Thyroid gland (tissue), 4 donors: ENCODE measurements at regions not wholly inside any gene's neighbourhood (a gene's known extent, or its start where the extent isn't known, plus 50 kb on each side); places are given as distances from the start of the nearest gene placed in this dataset.

Experiments used
- POLR2A ChIP-seq, 2 donors: fragments of 450-650 bp; IDR thresholded peaks; one replicate each; pipeline ENCODE4 v1.6.1; 2017; ENCODE audit warnings: antibody characterized with exemption in 2 of 2, mild to moderate bottlenecking in 2 of 2, moderate library complexity in 1 of 2
- TF ChIP-seq, protein P1 (sequence below), 6 experiments: fragments of 200-600 bp in 3 of 6; fragments of 450-650 bp in 3 of 6; sonication (generic) in 3 of 6; IDR thresholded peaks; one replicate each; pipeline ENCODE4 v1.5.1; 2016 to 2019; ENCODE audit warnings: antibody characterized with exemption in 6 of 6, mild to moderate bottlenecking in 2 of 6, inconsistent platforms in 1 of 6, moderate library complexity in 1 of 6

DNA sequence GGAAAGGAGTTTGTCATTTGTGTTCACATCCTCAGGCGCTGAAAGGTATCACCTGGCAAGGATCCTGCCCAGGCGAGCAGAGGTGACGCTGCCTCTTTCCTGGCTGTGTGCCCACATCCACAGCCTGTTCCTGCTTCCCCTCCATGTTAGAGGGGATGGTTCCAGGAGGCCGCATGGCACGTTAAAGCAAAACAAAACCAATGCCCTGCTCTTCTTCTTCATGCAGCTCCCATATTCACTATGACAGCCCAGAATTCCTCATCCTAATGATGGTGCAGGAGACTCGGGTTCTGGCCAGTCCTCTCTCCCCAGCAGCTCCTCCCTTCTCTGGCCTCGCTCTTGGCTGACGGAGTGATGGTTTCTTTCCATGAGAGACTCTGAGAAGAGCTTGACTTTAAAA, 678.5 kb upstream of the ANKRD30A start:
- TF ChIP-seq, protein P1, sequence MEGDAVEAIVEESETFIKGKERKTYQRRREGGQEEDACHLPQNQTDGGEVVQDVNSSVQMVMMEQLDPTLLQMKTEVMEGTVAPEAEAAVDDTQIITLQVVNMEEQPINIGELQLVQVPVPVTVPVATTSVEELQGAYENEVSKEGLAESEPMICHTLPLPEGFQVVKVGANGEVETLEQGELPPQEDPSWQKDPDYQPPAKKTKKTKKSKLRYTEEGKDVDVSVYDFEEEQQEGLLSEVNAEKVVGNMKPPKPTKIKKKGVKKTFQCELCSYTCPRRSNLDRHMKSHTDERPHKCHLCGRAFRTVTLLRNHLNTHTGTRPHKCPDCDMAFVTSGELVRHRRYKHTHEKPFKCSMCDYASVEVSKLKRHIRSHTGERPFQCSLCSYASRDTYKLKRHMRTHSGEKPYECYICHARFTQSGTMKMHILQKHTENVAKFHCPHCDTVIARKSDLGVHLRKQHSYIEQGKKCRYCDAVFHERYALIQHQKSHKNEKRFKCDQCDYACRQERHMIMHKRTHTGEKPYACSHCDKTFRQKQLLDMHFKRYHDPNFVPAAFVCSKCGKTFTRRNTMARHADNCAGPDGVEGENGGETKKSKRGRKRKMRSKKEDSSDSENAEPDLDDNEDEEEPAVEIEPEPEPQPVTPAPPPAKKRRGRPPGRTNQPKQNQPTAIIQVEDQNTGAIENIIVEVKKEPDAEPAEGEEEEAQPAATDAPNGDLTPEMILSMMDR (IDR thresholded peaks at IDR 0.05), result no peak
- TF ChIP-seq POLR2A (IDR thresholded peaks at IDR 0.05), result no peak
